Right renal cortex interstitium (tissue), 3 donors: ENCODE measurements at regions not wholly inside any gene's neighbourhood (a gene's known extent, or its start where the extent isn't known, plus 50 kb on each side); places are given as distances from the start of the nearest gene placed in this dataset.

ENCODE experiments used
- DNase-seq, 3 donors: peaks; one replicate each; pipeline ENCODE4 v3.0.0-alpha.2; 2013; ENCODE audit warnings: low read depth in 3 of 3, low spot score in 2 of 3

GRCh38 chr11:91688672-91689071, 535.9 kb upstream of the FAT3 start:
- no peak for DNase-seq

- DNase-seq = no peak
These were observed 537.9 kb upstream of the FAT3 start for GRCh38 chr11:91686700-91687099.

- no peak for DNase-seq
These were observed 538.3 kb upstream of the FAT3 start for GRCh38 chr11:91686281-91686680.

- no peak for DNase-seq
These were observed 550.9 kb upstream of the FAT3 start for GRCh38 chr11:91673705-91674104.

GRCh38 chr11:91664521-91664920, 560.1 kb upstream of the FAT3 start:
- no peak for DNase-seq

- DNase-seq = no peak
These were observed 564.6 kb upstream of the FAT3 start for GRCh38 chr11:91660036-91660435.

GRCh38 chr11:91654686-91655085, 569.9 kb upstream of the FAT3 start:
- DNase-seq = no peak

- no peak for DNase-seq
These were observed 571.4 kb upstream of the FAT3 start for GRCh38 chr11:91653079-91653754.

- no peak for DNase-seq
These were observed 573.8 kb upstream of the FAT3 start for GRCh38 chr11:91650802-91651201.

GRCh38 chr11:91641153-91641552, 583.5 kb upstream of the FAT3 start:
- DNase-seq = no peak

GRCh38 chr11:91639359-91639758, 585.3 kb upstream of the FAT3 start:
- DNase-seq = no peak

GRCh38 chr11:91630916-91631673, 593.5 kb upstream of the FAT3 start:
- no peak for DNase-seq

- no peak for DNase-seq
These were observed 599.1 kb upstream of the FAT3 start for GRCh38 chr11:91625495-91625894.

- no peak for DNase-seq
These were observed 600.6 kb upstream of the FAT3 start for GRCh38 chr11:91624021-91624420.

- no peak for DNase-seq
These were observed 615.9 kb upstream of the FAT3 start for GRCh38 chr11:91608677-91609076.

GRCh38 chr11:91596111-91596510, 628.5 kb upstream of the FAT3 start:
- DNase-seq = no peak

- DNase-seq = no peak
These were observed 633.6 kb upstream of the FAT3 start for GRCh38 chr11:91591021-91591420.

- DNase-seq = no peak
These were observed 637.5 kb upstream of the FAT3 start for GRCh38 chr11:91587131-91587530.

- no peak for DNase-seq
These were observed 639.4 kb upstream of the FAT3 start for GRCh38 chr11:91585035-91585801.

- no peak for DNase-seq
These were observed 661.4 kb upstream of the FAT3 start for GRCh38 chr11:91563176-91563575.

- DNase-seq = no peak
These were observed 664.2 kb upstream of the FAT3 start for GRCh38 chr11:91560434-91560833.

- DNase-seq = no peak
These were observed 686.6 kb upstream of the FAT3 start for GRCh38 chr11:91538065-91538464.
